ENCODE measurements at regions not wholly inside any gene's neighbourhood (a gene's known extent, or its start where the extent isn't known, plus 50 kb on each side); places are given as distances from the start of the nearest gene placed in this dataset.

GRCh38 chr3:64393193-64393592 lies 167.9 kb upstream of the PRICKLE2 start:
- no peak overlapping the region for H3K27ac ChIP-seq
- no peak for DNase-seq
- TF ChIP-seq CTCF (IDR thresholded peaks at IDR 0.05): no peak
- intact Hi-C loops (cut with DNase I): no loop called here
- H3K36me3 ChIP-seq: no peaks in the 10 kb centered on the region
- no peaks in the 10 kb centered on the region for H3K27me3 ChIP-seq
- H3K9ac ChIP-seq (ENCODE audit: low read depth in 2 of 2, low read length in 2 of 2): no peak overlapping the region
- H3K4me3 ChIP-seq: no peak overlapping the region
- no peaks in the 10 kb centered on the region for H3K9me3 ChIP-seq
- H3K4me1 ChIP-seq: no peaks in the 10 kb centered on the region

GRCh38 chr3:64392001-64392400 lies 166.7 kb upstream of the PRICKLE2 start:
- DNase-seq: no peak
- H3K27me3 ChIP-seq: no peaks in the 10 kb centered on the region
- no peak overlapping the region for H3K9ac ChIP-seq (ENCODE audit: low read depth in 2 of 2, low read length in 2 of 2)
- H3K4me1 ChIP-seq: no peaks in the 10 kb centered on the region
- H3K27ac ChIP-seq: no peak overlapping the region
- no peak for TF ChIP-seq CTCF (IDR thresholded peaks at IDR 0.05)
- intact Hi-C loops (cut with DNase I): no loop called here
- no peaks in the 10 kb centered on the region for H3K9me3 ChIP-seq
- H3K4me3 ChIP-seq: no peak overlapping the region
- H3K36me3 ChIP-seq: no peaks in the 10 kb centered on the region

GRCh38 chr3:64390893-64391292 lies 165.6 kb upstream of the PRICKLE2 start:
- H3K9ac ChIP-seq (ENCODE audit: low read depth in 2 of 2, low read length in 2 of 2): no peak overlapping the region
- H3K9me3 ChIP-seq: no peaks in the 10 kb centered on the region
- no peak overlapping the region for H3K27ac ChIP-seq
- no peaks in the 10 kb centered on the region for H3K36me3 ChIP-seq
- TF ChIP-seq CTCF (IDR thresholded peaks at IDR 0.05): no peak
- H3K4me3 ChIP-seq: no peak overlapping the region
- intact Hi-C loops (cut with DNase I): no loop called here
- DNase-seq: no peak
- no peaks in the 10 kb centered on the region for H3K27me3 ChIP-seq
- no peaks in the 10 kb centered on the region for H3K4me1 ChIP-seq

- no peak overlapping the region for H3K27ac ChIP-seq
- H3K4me3 ChIP-seq: no peak overlapping the region
- H3K27me3 ChIP-seq: no peaks in the 10 kb centered on the region
- no peak for DNase-seq
- no peak overlapping the region for H3K9ac ChIP-seq (ENCODE audit: low read depth in 2 of 2, low read length in 2 of 2)
- no peaks in the 10 kb centered on the region for H3K36me3 ChIP-seq
- H3K9me3 ChIP-seq: no peaks in the 10 kb centered on the region
- intact Hi-C loops (cut with DNase I): no loop called here
- H3K4me1 ChIP-seq: no peaks in the 10 kb centered on the region
- no peak for TF ChIP-seq CTCF (IDR thresholded peaks at IDR 0.05)
These were observed 163.6 kb upstream of the PRICKLE2 start for GRCh38 chr3:64388886-64389285.

GRCh38 chr3:64387688-64388087 lies 162.4 kb upstream of the PRICKLE2 start:
- intact Hi-C loops (cut with DNase I): no loop called here
- no peak for DNase-seq
- Histone ChIP-seq H3K4me3 (no peak overlapping the region), H3K36me3 (no peaks in the 10 kb centered on the region), H3K9me3 (no peaks in the 10 kb centered on the region), H3K27me3 (no peaks in the 10 kb centered on the region), H3K4me1 (no peaks in the 10 kb centered on the region), H3K27ac (no peak overlapping the region), H3K9ac (ENCODE audit: low read depth in 2 of 2, low read length in 2 of 2) (no peak overlapping the region)
- TF ChIP-seq CTCF (IDR thresholded peaks at IDR 0.05): no peak

GRCh38 chr3:64385277-64385676 lies 160.0 kb upstream of the PRICKLE2 start:
- Histone ChIP-seq H3K4me3 (no peak overlapping the region), H3K36me3 (no peaks in the 10 kb centered on the region), H3K4me1 (no peaks in the 10 kb centered on the region), H3K9me3 (no peaks in the 10 kb centered on the region), H3K27me3 (no peaks in the 10 kb centered on the region), H3K27ac (no peak overlapping the region), H3K9ac (ENCODE audit: low read depth in 2 of 2, low read length in 2 of 2) (no peak overlapping the region)
- no peak for TF ChIP-seq CTCF (IDR thresholded peaks at IDR 0.05)
- intact Hi-C loops (cut with DNase I): no loop called here
- DNase-seq: no peak

Data from colonic mucosa (tissue), 4 donors.